Dendritic cell treated with granulocyte-macrophage colony-stimulating factor and Interleukin-4, amounts not matched to agents 40 ng/mL and 50 ng/mL, for 4 days (primary cell): ENCODE measurements at regions not wholly inside any gene's neighbourhood (a gene's known extent, or its start where the extent isn't known, plus 50 kb on each side); places are given as distances from the start of the nearest gene placed in this dataset.

Experiments used
- H3K27ac Mint-ChIP-seq: one replicate; pipeline ENCODE4 v1.8.0; 2022; ENCODE audit warnings: mild to moderate bottlenecking, mixed read lengths
- H3K27me3 Mint-ChIP-seq: one replicate; pipeline ENCODE4 v1.8.0; 2022; ENCODE audit warnings: mild to moderate bottlenecking, mixed read lengths
- H3K36me3 Mint-ChIP-seq: one replicate; pipeline ENCODE4 v1.8.0; 2022; ENCODE audit warnings: low read depth, mixed read lengths
- H3K4me1 Mint-ChIP-seq: one replicate; pipeline ENCODE4 v1.8.0; 2022; ENCODE audit warnings: low read depth, mixed read lengths
- H3K4me3 Mint-ChIP-seq: one replicate; pipeline ENCODE4 v1.8.0; 2022; ENCODE audit warnings: mild to moderate bottlenecking, moderate library complexity, mixed read lengths
- H3K9me3 Mint-ChIP-seq: one replicate; pipeline ENCODE4 v1.8.0; 2022; ENCODE audit warnings: mixed read lengths
- intact Hi-C: fragments of 100-400 bp; cut with micrococcal nuclease; formaldehyde crosslinking; loops from one replicate; pipeline ENCODE4 v1.15.0; 2022

DNA sequence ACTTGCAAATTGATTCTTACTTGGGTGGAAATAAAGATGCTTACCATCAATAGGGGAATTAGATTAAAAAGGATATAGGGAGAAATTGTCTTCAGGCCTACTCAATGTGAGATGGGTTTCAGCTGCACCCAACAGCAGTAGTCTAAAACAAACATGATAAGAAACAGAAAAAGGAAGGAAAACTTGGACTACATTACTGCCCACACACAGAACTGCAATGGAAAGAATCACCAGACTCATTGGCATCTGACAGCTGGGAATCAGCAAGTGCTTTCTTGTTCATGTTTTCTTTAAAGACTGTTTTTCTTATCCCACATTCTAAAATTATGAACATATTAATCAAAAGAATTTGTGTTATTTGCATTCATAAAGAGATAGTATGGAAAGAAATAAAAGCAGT lies 144.2 kb downstream of the LRIG3 start:
- Mint-ChIP-seq H3K4me3 (no peak overlapping the region), H3K36me3 (no peaks in the 10 kb centered on the region), H3K27me3 (no peaks in the 10 kb centered on the region), H3K27ac (no peak overlapping the region), H3K9me3 (peaks cover 8% of the 10 kb centered on the region), H3K4me1 (no peaks in the 10 kb centered on the region)
- intact Hi-C loops = no loop called here

- Mint-ChIP-seq H3K36me3 (no peaks in the 10 kb centered on the region), H3K27me3 (no peaks in the 10 kb centered on the region), H3K27ac (no peak overlapping the region), H3K4me3 (no peak overlapping the region), H3K4me1 (no peaks in the 10 kb centered on the region), H3K9me3 (peaks cover 18% of the 10 kb centered on the region)
- intact Hi-C loops = no loop called here
Observed at GRCh38 chr12:58777815-58778214, 142.5 kb downstream of the LRIG3 start.

- Mint-ChIP-seq H3K4me1 (no peaks in the 10 kb centered on the region), H3K27ac (no peak overlapping the region)
Observed at GRCh38 chr12:58781609-58782008, 138.7 kb downstream of the LRIG3 start.

DNA sequence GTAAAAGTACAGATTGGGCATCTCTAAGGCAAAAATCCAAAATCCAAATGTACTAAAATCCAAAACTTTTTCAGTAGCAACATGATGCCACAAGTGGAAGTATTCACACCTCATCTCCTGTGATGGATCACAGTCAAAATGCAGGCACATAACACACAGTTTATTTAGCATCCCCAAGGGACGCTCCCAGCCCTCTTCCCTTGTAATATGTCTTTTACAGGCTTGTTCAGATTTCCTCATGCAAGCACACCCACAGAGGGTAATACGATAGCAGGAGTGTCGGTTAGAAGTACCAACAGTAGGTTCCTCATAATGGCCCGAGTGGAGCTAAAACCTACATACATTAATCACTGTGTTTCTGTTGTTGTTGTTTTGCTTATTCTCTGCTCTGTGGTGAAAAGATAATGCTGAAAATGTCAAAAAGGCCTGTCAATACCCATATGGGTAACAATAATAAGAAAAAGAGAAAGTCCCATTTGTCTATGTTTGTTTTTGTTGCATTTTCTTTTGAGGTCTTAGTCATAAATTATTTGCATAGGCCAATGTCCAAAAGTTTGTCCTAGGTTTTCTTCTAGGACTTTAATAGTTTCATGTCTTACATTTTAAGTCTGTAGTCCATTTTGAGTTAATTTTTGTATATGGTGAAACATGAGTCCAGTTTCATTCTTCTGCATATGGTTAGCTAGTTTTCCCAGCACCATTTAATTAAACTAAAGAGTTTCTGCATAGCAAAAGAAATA lies 133.1 kb downstream of the LRIG3 start:
- H3K27me3 Mint-ChIP-seq = no peaks in the 10 kb centered on the region
- H3K4me1 Mint-ChIP-seq = no peaks in the 10 kb centered on the region
- no peak overlapping the region for H3K4me3 Mint-ChIP-seq
- no peak overlapping the region for H3K27ac Mint-ChIP-seq
- H3K36me3 Mint-ChIP-seq = no peaks in the 10 kb centered on the region
- intact Hi-C loops = no loop called here
- peaks cover 67% of the 10 kb centered on the region for H3K9me3 Mint-ChIP-seq

More at GRCh38 chr12:58781609-58782008, 138.7 kb downstream of the LRIG3 start:
- intact Hi-C loops = no loop called here
- Mint-ChIP-seq H3K27me3 (no peaks in the 10 kb centered on the region), H3K9me3 (peaks cover 50% of the 10 kb centered on the region), H3K4me3 (no peak overlapping the region), H3K36me3 (no peaks in the 10 kb centered on the region)

DNA sequence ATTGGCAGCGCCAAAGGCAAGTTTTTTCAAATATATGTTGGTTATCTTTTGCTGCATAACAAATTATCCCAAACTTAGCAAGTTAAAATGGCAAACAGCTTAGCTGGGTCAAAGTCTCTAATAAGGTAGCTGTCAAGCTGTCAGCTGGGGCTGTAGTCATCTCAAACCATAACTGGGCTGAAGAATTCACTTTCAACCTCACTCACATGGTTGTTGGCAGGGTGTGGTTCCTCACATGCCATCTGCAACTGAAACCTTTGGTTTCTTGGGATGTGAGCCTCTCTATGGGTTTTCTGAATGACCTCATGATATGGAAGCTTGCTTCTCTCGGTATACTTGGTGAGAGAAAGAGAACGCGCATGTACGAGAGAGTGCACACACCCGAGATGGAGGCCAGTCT lies 125.4 kb downstream of the LRIG3 start:
- no peaks in the 10 kb centered on the region for H3K36me3 Mint-ChIP-seq
- no peak overlapping the region for H3K27ac Mint-ChIP-seq
- H3K4me3 Mint-ChIP-seq = no peak overlapping the region
- no peaks in the 10 kb centered on the region for H3K27me3 Mint-ChIP-seq
- intact Hi-C loops = no loop called here
- peaks cover 33% of the 10 kb centered on the region for H3K9me3 Mint-ChIP-seq
- H3K4me1 Mint-ChIP-seq = no peaks in the 10 kb centered on the region

- H3K4me3 Mint-ChIP-seq = no peak overlapping the region
- intact Hi-C loops = no loop called here
- H3K9me3 Mint-ChIP-seq = peaks cover 33% of the 10 kb centered on the region
- no peak overlapping the region for H3K27ac Mint-ChIP-seq
- H3K4me1 Mint-ChIP-seq = no peaks in the 10 kb centered on the region
- H3K27me3 Mint-ChIP-seq = no peaks in the 10 kb centered on the region
- no peaks in the 10 kb centered on the region for H3K36me3 Mint-ChIP-seq
Observed at GRCh38 chr12:58795825-58796224, 124.5 kb downstream of the LRIG3 start.

- no peaks in the 10 kb centered on the region for H3K36me3 Mint-ChIP-seq
- peaks cover 18% of the 10 kb centered on the region for H3K9me3 Mint-ChIP-seq
- intact Hi-C loops = no loop called here
- H3K4me1 Mint-ChIP-seq = no peaks in the 10 kb centered on the region
- H3K4me3 Mint-ChIP-seq = no peak overlapping the region
- H3K27me3 Mint-ChIP-seq = no peaks in the 10 kb centered on the region
- no peak overlapping the region for H3K27ac Mint-ChIP-seq
Observed at GRCh38 chr12:58801986-58802385, 118.3 kb downstream of the LRIG3 start.

GRCh38 chr12:58803908-58804307 lies 116.4 kb downstream of the LRIG3 start:
- Mint-ChIP-seq H3K4me1 (no peaks in the 10 kb centered on the region), H3K27ac (no peak overlapping the region), H3K27me3 (no peaks in the 10 kb centered on the region), H3K36me3 (no peaks in the 10 kb centered on the region), H3K4me3 (no peak overlapping the region), H3K9me3 (peaks cover 10% of the 10 kb centered on the region)
- intact Hi-C loops = no loop called here

DNA sequence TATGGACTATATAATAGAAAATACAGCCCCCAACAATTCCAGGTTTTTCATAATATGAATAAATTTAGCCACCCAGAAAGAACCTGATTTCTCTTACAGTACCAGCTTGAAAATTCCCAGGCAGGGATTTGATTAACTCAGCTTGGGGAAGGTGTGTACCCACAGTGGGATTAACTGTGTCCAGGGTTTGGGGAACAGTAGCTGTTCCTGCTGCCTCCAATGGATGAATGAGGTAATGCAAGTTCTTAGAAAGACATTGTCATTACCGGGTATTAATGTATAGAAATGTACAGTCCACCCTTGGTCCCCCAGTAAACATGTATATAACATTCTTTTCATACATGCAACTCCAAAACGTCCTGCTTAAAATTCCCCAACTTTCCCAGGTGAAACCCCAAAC lies 115.6 kb downstream of the LRIG3 start:
- H3K4me1 Mint-ChIP-seq = no peaks in the 10 kb centered on the region
- H3K4me3 Mint-ChIP-seq = no peak overlapping the region
- no peak overlapping the region for H3K27ac Mint-ChIP-seq
- peaks cover 8% of the 10 kb centered on the region for H3K9me3 Mint-ChIP-seq
- H3K36me3 Mint-ChIP-seq = no peaks in the 10 kb centered on the region
- H3K27me3 Mint-ChIP-seq = no peaks in the 10 kb centered on the region
- intact Hi-C loops = no loop called here

DNA sequence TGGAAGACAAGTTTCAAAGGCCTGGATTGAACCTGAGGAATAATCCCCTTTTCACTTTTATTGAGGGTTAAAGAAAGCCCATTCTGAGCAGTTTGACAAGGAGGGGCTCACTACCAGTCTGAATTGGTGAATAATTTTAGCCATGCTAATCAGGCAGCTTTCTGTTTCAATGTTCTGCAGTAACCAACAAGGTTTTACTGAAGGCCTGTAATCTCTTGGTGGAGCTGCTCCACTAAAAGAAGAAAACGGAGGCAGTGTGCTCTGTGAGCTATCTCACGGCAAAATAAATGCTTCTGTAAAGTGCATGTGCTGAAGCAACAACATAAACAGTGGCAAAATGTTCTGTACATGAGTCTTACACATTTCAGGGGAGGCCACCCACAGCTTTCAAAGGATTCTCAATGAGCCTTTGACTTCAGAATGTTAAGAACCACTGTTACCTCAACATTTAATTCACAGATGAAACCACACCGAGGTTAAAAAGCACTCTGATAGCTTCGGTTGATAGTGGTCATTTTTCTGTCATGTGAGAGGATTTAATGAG lies 111.2 kb downstream of the LRIG3 start:
- Mint-ChIP-seq H3K27me3 (no peaks in the 10 kb centered on the region), H3K4me1 (no peaks in the 10 kb centered on the region), H3K36me3 (no peaks in the 10 kb centered on the region), H3K4me3 (no peak overlapping the region), H3K9me3 (peaks cover 8% of the 10 kb centered on the region), H3K27ac (no peak overlapping the region)
- intact Hi-C loops = no loop called here

DNA sequence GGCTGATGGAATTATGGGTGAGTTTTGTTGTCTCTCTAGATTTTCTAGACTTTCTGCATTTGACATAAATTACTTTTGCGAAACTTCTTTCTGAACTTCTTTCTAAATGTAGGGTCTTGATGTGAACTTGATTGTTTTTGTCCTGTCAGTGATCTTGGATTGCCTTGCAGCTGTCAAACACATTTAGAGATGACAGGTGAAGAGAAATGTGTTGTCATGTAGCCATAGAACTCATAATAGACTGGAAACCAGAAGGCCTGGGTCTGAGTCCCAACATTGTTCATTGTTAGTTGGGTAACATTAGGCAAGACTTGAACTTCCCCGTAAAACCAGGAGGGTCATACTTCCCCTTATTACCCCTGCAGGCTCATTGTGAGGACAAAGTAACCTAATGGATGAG lies 109.0 kb downstream of the LRIG3 start:
- no peaks in the 10 kb centered on the region for H3K4me1 Mint-ChIP-seq
- H3K27ac Mint-ChIP-seq = no peak overlapping the region
- peaks cover 8% of the 10 kb centered on the region for H3K9me3 Mint-ChIP-seq
- H3K36me3 Mint-ChIP-seq = no peaks in the 10 kb centered on the region
- intact Hi-C loops = no loop called here
- H3K4me3 Mint-ChIP-seq = no peak overlapping the region
- no peaks in the 10 kb centered on the region for H3K27me3 Mint-ChIP-seq

- intact Hi-C loops = no loop called here
- peaks cover 1% of the 10 kb centered on the region for H3K9me3 Mint-ChIP-seq
- H3K27ac Mint-ChIP-seq = no peak overlapping the region
- no peak overlapping the region for H3K4me3 Mint-ChIP-seq
- no peaks in the 10 kb centered on the region for H3K27me3 Mint-ChIP-seq
- no peaks in the 10 kb centered on the region for H3K4me1 Mint-ChIP-seq
- H3K36me3 Mint-ChIP-seq = no peaks in the 10 kb centered on the region
Observed at GRCh38 chr12:58812214-58812613, 108.1 kb downstream of the LRIG3 start.

- Mint-ChIP-seq H3K4me1 (no peaks in the 10 kb centered on the region), H3K36me3 (no peaks in the 10 kb centered on the region), H3K9me3 (peaks cover 3% of the 10 kb centered on the region), H3K27ac (no peak overlapping the region), H3K4me3 (no peak overlapping the region), H3K27me3 (no peaks in the 10 kb centered on the region)
- intact Hi-C loops = no loop called here
Observed at GRCh38 chr12:58814036-58814435, 106.3 kb downstream of the LRIG3 start.

DNA sequence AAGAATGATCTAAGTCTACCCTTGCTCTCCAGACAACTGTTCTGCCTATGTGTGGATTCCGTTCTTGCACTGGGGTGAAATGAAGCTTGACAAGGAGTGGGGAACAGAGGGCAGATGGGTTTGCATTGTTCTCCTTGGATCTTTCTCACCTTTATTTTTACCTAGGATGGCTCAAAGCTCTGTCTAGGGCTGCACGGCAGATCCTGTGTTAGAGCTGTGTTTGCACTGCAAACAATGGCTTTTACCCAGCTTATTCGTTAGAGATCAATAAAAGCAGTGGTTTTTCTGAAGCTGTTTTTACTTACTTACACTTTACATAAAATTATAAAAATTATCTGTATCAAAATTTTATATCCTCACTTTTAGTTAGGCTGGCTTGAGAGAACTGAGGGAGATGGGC lies 105.1 kb downstream of the LRIG3 start:
- no peaks in the 10 kb centered on the region for H3K27me3 Mint-ChIP-seq
- no peak overlapping the region for H3K27ac Mint-ChIP-seq
- intact Hi-C loops = no loop called here
- no peaks in the 10 kb centered on the region for H3K4me1 Mint-ChIP-seq
- H3K9me3 Mint-ChIP-seq = peaks cover 9% of the 10 kb centered on the region
- no peak overlapping the region for H3K4me3 Mint-ChIP-seq
- no peaks in the 10 kb centered on the region for H3K36me3 Mint-ChIP-seq

DNA sequence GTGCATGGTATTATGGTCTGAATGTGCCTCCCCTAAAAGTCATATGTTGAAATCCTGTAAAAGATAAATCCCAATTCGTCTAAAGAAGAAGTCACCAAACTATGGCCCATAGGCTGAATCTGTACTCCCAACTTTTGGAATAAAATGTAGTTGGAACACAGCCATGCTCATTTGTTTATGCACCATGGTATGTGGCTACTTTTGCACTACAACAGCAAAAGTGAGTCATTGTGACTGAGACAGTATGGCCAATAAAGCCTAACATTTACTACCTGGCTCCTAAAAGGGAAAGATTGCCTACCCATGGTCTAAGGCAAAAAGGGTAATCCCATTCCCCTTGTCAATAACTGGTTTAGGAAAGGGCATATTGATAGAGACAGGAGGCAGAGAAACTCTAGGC lies 101.8 kb downstream of the LRIG3 start:
- Mint-ChIP-seq H3K4me3 (no peak overlapping the region), H3K9me3 (peaks cover 28% of the 10 kb centered on the region), H3K27ac (no peak overlapping the region), H3K27me3 (no peaks in the 10 kb centered on the region), H3K36me3 (no peaks in the 10 kb centered on the region), H3K4me1 (no peaks in the 10 kb centered on the region)
- intact Hi-C loops = no loop called here
